Fibroblast of lung (primary cell): ENCODE measurements at regions not wholly inside any gene's neighbourhood (a gene's known extent, or its start where the extent isn't known, plus 50 kb on each side); places are given as distances from the start of the nearest gene placed in this dataset.
A peak's percentile ranks its signal among the peaks of the same experiment; 100 is the strongest.

ENCODE experiments used
- DNase-seq, 2 donors: peaks; one replicate each; pipeline versions ENCODE4 v3.0.0 to v3.0.0-alpha.2; 2010; ENCODE audit warnings: low read depth in 2 of 2
- H2AFZ ChIP-seq: 2 replicates; pipeline ENCODE4 v1.5.1; 2012; ENCODE audit warnings: low read length, control low read depth, inconsistent platforms
- H3K27ac ChIP-seq: 2 replicates; pipeline ENCODE4 v1.5.1; 2011; ENCODE audit warnings: low read length, control low read depth; ENCODE audit not compliant: insufficient read depth
- H3K27me3 ChIP-seq: 2 replicates; pipeline ENCODE4 v1.5.1; 2011; ENCODE audit warnings: mild to moderate bottlenecking, low read length; ENCODE audit not compliant: control insufficient read depth, insufficient read depth
- H3K36me3 ChIP-seq: 2 replicates; pipeline ENCODE4 v1.5.1; 2011; ENCODE audit warnings: low read length; ENCODE audit not compliant: control insufficient read depth, insufficient read depth
- H3K4me1 ChIP-seq: 2 replicates; pipeline ENCODE4 v1.5.1; 2011; ENCODE audit warnings: low read length; ENCODE audit not compliant: control insufficient read depth, insufficient read depth; ENCODE audit errors: extremely low read depth
- H3K4me2 ChIP-seq: 2 replicates; pipeline ENCODE4 v1.5.1; 2011; ENCODE audit warnings: low read length, control low read depth; ENCODE audit not compliant: insufficient read depth; ENCODE audit errors: extremely low read depth
- H3K4me3 ChIP-seq, 4 experiments: fragments of 200-600 bp in 1 of 4; sonication (generic) in 1 of 4; replicated peaks in 1 of 4; 2 replicates each; pipeline ENCODE4 v1.5.1; 2011 to 2016; ENCODE audit warnings: low read length in 4 of 4, low read depth in 3 of 4, mild to moderate bottlenecking in 3 of 4, control low read depth in 2 of 4, inconsistent platforms in 1 of 4, mixed read lengths in 1 of 4; ENCODE audit not compliant: insufficient read depth in 1 of 4; ENCODE audit errors: control extremely low read depth in 1 of 4
- H3K79me2 ChIP-seq: 2 replicates; pipeline ENCODE4 v1.5.1; 2012; ENCODE audit warnings: mild to moderate bottlenecking, low read length, inconsistent platforms; ENCODE audit not compliant: control insufficient read depth, insufficient read depth
- H3K9ac ChIP-seq: 2 replicates; pipeline ENCODE4 v1.5.1; 2011; ENCODE audit warnings: mild to moderate bottlenecking, low read length, control low read depth; ENCODE audit not compliant: insufficient read depth
- H3K9me3 ChIP-seq: 2 replicates; pipeline ENCODE4 v1.5.1; 2012; ENCODE audit warnings: low read depth, low read length; ENCODE audit not compliant: control insufficient read depth, insufficient read depth
- H4K20me1 ChIP-seq: 2 replicates; pipeline ENCODE4 v1.5.1; 2011; ENCODE audit warnings: low read length; ENCODE audit not compliant: control insufficient read depth, insufficient read depth; ENCODE audit errors: extremely low read depth
- EZH2 ChIP-seq: IDR thresholded peaks from 2 replicates; pipeline ENCODE4 v1.5.1; 2012; ENCODE audit warnings: low read length, control low read depth, mild to moderate bottlenecking; ENCODE audit errors: missing control alignments
- TF ChIP-seq, protein P1 (sequence below), 2 donors: IDR thresholded peaks in 1 of 2; conservative IDR thresholded peaks in 1 of 2; 1 replicate in 1 of 2; 2 replicates in 1 of 2; pipeline ENCODE4 v1.5.1; 2011 to 2012; ENCODE audit warnings: low read length in 2 of 2, control low read depth in 1 of 2, inconsistent platforms in 1 of 2, low read depth in 1 of 2, mild to moderate bottlenecking in 1 of 2

DNA sequence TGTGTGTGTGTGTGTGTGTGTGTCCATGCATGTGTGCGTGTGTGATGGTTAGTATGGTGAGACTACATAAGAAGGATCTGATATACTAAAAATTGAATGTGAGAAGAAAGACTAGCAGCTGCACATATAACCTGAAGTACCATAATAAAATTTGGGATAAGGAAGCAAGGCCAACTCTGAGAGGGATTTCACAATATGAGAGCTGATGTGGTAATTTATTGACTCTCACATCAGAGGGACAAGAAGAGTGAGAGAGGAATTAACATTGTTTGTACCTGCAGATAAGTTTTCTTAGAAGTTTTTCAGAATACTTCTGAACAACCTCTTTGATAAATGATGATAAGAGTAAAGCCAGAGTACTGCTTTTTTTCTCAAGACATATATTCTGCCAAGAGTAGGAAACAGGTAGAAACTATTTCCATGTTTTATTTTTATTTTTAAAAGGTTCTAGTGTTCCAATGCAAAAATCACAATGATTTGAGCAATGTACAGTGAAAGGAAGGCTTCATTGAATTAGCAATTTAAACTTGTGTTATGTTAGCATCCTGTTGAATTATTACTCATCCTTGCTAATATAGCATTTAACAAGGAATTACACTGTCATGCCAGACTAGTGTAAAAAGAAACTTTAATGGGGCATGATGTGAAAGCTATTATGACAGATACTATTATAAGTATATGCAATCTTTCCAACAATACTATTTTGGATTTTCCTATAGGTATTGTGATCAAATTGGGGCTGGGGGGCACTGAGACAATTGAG is 415.5 kb upstream of the ARPP21 start:
- Histone ChIP-seq H3K27me3 (no peaks in the 10 kb centered on the region), H3K4me1 (no peaks in the 10 kb centered on the region), H2AFZ (no peak overlapping the region), H3K79me2 (no peaks in the 10 kb centered on the region), H4K20me1 (no peaks in the 10 kb centered on the region), H3K4me3 (no peak overlapping the region), H3K27ac (no peak overlapping the region), H3K4me2 (no peak overlapping the region), H3K36me3 (no peaks in the 10 kb centered on the region), H3K9me3 (no peaks in the 10 kb centered on the region), H3K9ac (no peak overlapping the region)
- no peak for DNase-seq
- TF ChIP-seq EZH2, result no peak
- TF ChIP-seq, protein P1, sequence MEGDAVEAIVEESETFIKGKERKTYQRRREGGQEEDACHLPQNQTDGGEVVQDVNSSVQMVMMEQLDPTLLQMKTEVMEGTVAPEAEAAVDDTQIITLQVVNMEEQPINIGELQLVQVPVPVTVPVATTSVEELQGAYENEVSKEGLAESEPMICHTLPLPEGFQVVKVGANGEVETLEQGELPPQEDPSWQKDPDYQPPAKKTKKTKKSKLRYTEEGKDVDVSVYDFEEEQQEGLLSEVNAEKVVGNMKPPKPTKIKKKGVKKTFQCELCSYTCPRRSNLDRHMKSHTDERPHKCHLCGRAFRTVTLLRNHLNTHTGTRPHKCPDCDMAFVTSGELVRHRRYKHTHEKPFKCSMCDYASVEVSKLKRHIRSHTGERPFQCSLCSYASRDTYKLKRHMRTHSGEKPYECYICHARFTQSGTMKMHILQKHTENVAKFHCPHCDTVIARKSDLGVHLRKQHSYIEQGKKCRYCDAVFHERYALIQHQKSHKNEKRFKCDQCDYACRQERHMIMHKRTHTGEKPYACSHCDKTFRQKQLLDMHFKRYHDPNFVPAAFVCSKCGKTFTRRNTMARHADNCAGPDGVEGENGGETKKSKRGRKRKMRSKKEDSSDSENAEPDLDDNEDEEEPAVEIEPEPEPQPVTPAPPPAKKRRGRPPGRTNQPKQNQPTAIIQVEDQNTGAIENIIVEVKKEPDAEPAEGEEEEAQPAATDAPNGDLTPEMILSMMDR (conservative IDR thresholded peaks at IDR 0.05 in 1 of 2, IDR thresholded peaks at IDR 0.05 in 1 of 2; ENCODE audit: low read depth in 1 of 2, low read length in 2 of 2), result no peak

DNA sequence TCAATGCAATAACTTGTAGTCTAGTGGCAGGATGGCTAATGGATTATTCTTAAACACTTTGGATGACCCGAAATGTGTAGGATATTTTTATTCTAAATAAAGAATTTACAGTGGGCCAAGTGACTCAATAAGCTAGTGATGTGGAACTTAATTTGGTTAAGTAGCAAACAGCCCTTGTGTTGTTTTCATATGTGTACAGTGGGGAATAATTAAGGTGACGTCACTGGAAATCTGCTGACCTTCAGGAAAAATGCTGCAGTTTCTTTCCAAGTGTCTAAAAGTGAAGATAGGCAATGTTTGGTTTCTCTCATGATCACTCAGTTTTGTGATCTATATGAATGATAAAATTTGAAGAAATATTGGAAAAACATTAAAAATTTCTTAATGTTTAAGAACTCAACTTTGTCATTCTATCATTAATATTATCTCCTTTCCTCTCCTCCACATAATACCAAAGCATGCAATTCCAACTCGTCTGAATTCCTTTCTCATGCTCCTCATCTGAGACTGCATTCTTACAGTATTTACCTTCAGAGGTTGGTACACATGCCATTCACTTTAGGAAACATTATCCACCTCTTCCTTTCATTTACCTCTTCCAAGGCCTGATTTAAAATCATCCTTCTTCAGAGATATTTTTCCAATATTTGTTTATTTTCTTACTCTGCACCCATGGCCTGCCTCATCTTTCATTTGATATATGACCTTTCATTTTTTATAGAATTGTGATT is 414.6 kb upstream of the ARPP21 start:
- Histone ChIP-seq H2AFZ (no peak overlapping the region), H3K9me3 (no peaks in the 10 kb centered on the region), H3K9ac (no peak overlapping the region), H3K79me2 (no peaks in the 10 kb centered on the region), H3K27me3 (no peaks in the 10 kb centered on the region), H3K27ac (no peak overlapping the region), H3K4me2 (no peak overlapping the region), H3K4me1 (no peaks in the 10 kb centered on the region), H3K4me3 (no peak overlapping the region), H4K20me1 (no peaks in the 10 kb centered on the region), H3K36me3 (no peaks in the 10 kb centered on the region)
- DNase-seq, result peak in 1 of 2 donors; percentile 18
- TF ChIP-seq EZH2, result no peak
- TF ChIP-seq, protein P1 (conservative IDR thresholded peaks at IDR 0.05 in 1 of 2, IDR thresholded peaks at IDR 0.05 in 1 of 2; ENCODE audit: low read depth in 1 of 2, low read length in 2 of 2), result no peak

DNA sequence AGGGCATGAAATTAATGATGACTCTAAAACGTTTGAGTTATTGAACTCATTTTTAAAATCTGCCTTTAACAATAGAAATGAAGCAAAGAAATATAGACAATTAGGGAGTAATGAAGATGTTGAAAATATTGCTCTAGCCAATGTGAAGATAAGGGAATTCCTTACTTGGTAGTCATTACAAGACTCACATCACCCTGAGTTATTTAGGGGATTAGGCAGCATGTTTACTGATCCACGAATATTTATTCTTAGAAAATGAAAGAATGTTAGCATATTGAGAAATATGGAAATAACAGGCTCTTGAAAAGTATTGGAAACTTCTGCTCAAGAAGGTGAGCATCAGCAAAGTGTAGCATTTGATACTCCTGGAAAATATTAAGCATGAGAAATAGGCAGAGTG is 398.1 kb upstream of the ARPP21 start:
- H3K9ac ChIP-seq, result no peak overlapping the region
- peak in 1 of 2 donors; percentile 46 for DNase-seq
- TF ChIP-seq, protein P1 (conservative IDR thresholded peaks at IDR 0.05 in 1 of 2, IDR thresholded peaks at IDR 0.05 in 1 of 2; ENCODE audit: low read depth in 1 of 2, low read length in 2 of 2), result no peak
- TF ChIP-seq EZH2, result no peak
- no peak overlapping the region for H3K27ac ChIP-seq
- H2AFZ ChIP-seq, result no peak overlapping the region
- no peak overlapping the region for H3K4me2 ChIP-seq
- H3K27me3 ChIP-seq, result no peaks in the 10 kb centered on the region
- H3K4me3 ChIP-seq, result no peak overlapping the region
- no peaks in the 10 kb centered on the region for H4K20me1 ChIP-seq
- no peaks in the 10 kb centered on the region for H3K9me3 ChIP-seq
- no peaks in the 10 kb centered on the region for H3K36me3 ChIP-seq
- H3K4me1 ChIP-seq, result no peaks in the 10 kb centered on the region
- no peaks in the 10 kb centered on the region for H3K79me2 ChIP-seq
